ENCODE measurements at regions not wholly inside any gene's neighbourhood (a gene's known extent, or its start where the extent isn't known, plus 50 kb on each side); places are given as distances from the start of the nearest gene placed in this dataset.

DNA sequence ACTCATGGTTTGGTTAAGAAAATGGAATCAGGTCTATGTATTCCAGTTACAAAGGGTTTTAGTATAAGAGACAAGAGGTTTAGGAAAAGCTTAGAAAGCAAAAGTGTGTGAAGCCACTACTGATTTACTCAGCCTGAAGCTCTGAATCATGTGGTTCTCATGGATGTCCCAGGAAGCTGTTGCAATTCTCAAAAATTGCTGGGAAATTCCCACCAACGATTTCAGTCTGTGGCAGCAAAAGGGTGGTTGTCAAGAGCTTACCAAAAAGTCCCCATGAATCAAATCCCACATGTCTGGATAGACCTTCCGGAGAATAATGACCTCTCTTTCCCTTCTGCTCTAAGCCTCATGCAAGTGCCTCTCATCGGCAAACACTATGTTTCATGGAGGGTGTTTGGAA, 929.9 kb downstream of the TLE4 start:
- no peak for TF ChIP-seq POLR2A (IDR thresholded peaks at IDR 0.05)
- TF ChIP-seq, protein P1, sequence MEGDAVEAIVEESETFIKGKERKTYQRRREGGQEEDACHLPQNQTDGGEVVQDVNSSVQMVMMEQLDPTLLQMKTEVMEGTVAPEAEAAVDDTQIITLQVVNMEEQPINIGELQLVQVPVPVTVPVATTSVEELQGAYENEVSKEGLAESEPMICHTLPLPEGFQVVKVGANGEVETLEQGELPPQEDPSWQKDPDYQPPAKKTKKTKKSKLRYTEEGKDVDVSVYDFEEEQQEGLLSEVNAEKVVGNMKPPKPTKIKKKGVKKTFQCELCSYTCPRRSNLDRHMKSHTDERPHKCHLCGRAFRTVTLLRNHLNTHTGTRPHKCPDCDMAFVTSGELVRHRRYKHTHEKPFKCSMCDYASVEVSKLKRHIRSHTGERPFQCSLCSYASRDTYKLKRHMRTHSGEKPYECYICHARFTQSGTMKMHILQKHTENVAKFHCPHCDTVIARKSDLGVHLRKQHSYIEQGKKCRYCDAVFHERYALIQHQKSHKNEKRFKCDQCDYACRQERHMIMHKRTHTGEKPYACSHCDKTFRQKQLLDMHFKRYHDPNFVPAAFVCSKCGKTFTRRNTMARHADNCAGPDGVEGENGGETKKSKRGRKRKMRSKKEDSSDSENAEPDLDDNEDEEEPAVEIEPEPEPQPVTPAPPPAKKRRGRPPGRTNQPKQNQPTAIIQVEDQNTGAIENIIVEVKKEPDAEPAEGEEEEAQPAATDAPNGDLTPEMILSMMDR (IDR thresholded peaks at IDR 0.05 in 4 of 5, conservative IDR thresholded peaks at IDR 0.05 in 1 of 5) = no peak
